C4-2B (cell line): ENCODE measurements at regions not wholly inside any gene's neighbourhood (a gene's known extent, or its start where the extent isn't known, plus 50 kb on each side); places are given as distances from the start of the nearest gene placed in this dataset.

ENCODE experiments used
- ZFX ChIP-seq: fragments of 450-650 bp; IDR thresholded peaks from 2 replicates; pipeline ENCODE4 v1.6.1; 2017
- TF ChIP-seq, protein P1 (sequence below): fragments of 450-650 bp; conservative IDR thresholded peaks from 2 replicates; pipeline ENCODE4 v1.5.1; 2017; ENCODE audit warnings: mild to moderate bottlenecking

DNA sequence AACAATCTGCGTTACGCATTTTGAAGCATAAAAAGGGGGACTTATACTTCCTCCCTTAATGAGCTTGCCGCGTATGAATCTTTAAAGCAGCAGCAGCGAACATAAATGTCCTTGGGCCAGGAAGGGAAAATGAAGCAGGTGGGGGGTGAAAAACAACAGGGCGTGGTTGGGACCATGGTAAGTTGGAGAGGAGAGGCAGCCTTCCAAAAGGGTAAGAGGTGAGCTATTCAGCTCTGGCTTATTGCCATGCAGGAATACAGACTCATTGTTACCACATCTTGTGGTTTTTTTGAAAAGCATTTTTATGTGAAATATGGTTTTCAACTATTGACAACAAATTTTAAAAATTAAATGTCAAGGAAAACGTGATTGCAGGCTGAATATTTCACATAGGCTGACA lies 710.7 kb upstream of the FAM241A start:
- TF ChIP-seq, protein P1, sequence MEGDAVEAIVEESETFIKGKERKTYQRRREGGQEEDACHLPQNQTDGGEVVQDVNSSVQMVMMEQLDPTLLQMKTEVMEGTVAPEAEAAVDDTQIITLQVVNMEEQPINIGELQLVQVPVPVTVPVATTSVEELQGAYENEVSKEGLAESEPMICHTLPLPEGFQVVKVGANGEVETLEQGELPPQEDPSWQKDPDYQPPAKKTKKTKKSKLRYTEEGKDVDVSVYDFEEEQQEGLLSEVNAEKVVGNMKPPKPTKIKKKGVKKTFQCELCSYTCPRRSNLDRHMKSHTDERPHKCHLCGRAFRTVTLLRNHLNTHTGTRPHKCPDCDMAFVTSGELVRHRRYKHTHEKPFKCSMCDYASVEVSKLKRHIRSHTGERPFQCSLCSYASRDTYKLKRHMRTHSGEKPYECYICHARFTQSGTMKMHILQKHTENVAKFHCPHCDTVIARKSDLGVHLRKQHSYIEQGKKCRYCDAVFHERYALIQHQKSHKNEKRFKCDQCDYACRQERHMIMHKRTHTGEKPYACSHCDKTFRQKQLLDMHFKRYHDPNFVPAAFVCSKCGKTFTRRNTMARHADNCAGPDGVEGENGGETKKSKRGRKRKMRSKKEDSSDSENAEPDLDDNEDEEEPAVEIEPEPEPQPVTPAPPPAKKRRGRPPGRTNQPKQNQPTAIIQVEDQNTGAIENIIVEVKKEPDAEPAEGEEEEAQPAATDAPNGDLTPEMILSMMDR: no peak
- no peak for TF ChIP-seq ZFX
